ENCODE measurements at regions not wholly inside any gene's neighbourhood (a gene's known extent, or its start where the extent isn't known, plus 50 kb on each side); places are given as distances from the start of the nearest gene placed in this dataset.

GRCh38 chr3:168951884-168952283, 711.6 kb downstream of the MECOM start:
- Histone ChIP-seq H3K9me2 (ENCODE audit: insufficient read depth) (no peaks in the 10 kb centered on the region), H3K4me3 (replicated peaks in 1 of 2; ENCODE audit: low read depth in 1 of 2, low read length in 2 of 2) (no peak overlapping the region), H3K36me3 (ENCODE audit: control insufficient read depth in 1 of 2, insufficient read depth in 2 of 2, low read length in 2 of 2) (no peaks in the 10 kb centered on the region), H3K9ac (ENCODE audit: low read length) (no peak overlapping the region), H3K9me3 (ENCODE audit: control insufficient read depth in 1 of 2, insufficient read depth in 1 of 2, low read depth in 1 of 2, low read length in 2 of 2) (no peaks in the 10 kb centered on the region), H3K79me2 (ENCODE audit: insufficient read depth, low read length) (no peaks in the 10 kb centered on the region), H4K20me1 (ENCODE audit: insufficient read depth) (no peaks in the 10 kb centered on the region), H3K4me1 (ENCODE audit: control insufficient read depth in 1 of 2, insufficient read depth in 2 of 2, low read length in 2 of 2) (peaks cover 0 to 11% of the 10 kb centered on the region in 2 experiments; a peak in 1 of 4 replicates), H3K4me2 (ENCODE audit: low read length) (no peak overlapping the region), H2AFZ (ENCODE audit: low read depth, low read length, poor library complexity, severe bottlenecking) (no peak overlapping the region), H3K27me3 (ENCODE audit: insufficient read depth, low read length) (no peaks in the 10 kb centered on the region), H3K27ac (ENCODE audit: low read depth, low read length) (no peak overlapping the region)
- ATAC-seq (peak; percentile 58), DNase-seq (ENCODE audit: low read depth, low spot score) (no peak)
- no TSS peak for BruUV-seq (replicated peaks)
- RAD21 ChIA-PET (ENCODE audit: low non-redundant PET in 1 of 2, low total read pairs in 2 of 2, uncharacterized antibody in 2 of 2, unreplicated experiment in 2 of 2): no interaction called here
- POLR2A ChIA-PET: no interaction called here
- CTCF ChIA-PET: interaction anchor here (0.6 to 1.6 kb wide), 8 partner anchors 9 to 792 kb away, joined by 3 to 8 read pairs (median 5); no protein-coding TSS in a partner anchor
- TF ChIP-seq, protein P1, sequence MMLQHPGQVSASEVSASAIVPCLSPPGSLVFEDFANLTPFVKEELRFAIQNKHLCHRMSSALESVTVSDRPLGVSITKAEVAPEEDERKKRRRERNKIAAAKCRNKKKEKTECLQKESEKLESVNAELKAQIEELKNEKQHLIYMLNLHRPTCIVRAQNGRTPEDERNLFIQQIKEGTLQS (IDR thresholded peaks at IDR 0.05): no peak
- TF ChIP-seq SRF (IDR thresholded peaks at IDR 0.05; ENCODE audit: low read depth) (no peak), TCF7L2 (IDR thresholded peaks at IDR 0.05; ENCODE audit: borderline replicate concordance, extremely low read depth, insufficient read depth, insufficient read length) (no peak)
- TF ChIP-seq, protein P2, sequence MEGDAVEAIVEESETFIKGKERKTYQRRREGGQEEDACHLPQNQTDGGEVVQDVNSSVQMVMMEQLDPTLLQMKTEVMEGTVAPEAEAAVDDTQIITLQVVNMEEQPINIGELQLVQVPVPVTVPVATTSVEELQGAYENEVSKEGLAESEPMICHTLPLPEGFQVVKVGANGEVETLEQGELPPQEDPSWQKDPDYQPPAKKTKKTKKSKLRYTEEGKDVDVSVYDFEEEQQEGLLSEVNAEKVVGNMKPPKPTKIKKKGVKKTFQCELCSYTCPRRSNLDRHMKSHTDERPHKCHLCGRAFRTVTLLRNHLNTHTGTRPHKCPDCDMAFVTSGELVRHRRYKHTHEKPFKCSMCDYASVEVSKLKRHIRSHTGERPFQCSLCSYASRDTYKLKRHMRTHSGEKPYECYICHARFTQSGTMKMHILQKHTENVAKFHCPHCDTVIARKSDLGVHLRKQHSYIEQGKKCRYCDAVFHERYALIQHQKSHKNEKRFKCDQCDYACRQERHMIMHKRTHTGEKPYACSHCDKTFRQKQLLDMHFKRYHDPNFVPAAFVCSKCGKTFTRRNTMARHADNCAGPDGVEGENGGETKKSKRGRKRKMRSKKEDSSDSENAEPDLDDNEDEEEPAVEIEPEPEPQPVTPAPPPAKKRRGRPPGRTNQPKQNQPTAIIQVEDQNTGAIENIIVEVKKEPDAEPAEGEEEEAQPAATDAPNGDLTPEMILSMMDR (IDR thresholded peaks at IDR 0.05 in 2 of 3, conservative IDR thresholded peaks at IDR 0.05 in 1 of 3; ENCODE audit: borderline replicate concordance in 1 of 3, insufficient read depth in 1 of 3, low read depth in 2 of 3, low read length in 2 of 3): 0 out of 6 replicates have a peak, but pooled peaks of 2 of the 3 experiments have one; percentile 8 to 11
- intact Hi-C loops (cut with micrococcal nuclease): no loop called here

DNA sequence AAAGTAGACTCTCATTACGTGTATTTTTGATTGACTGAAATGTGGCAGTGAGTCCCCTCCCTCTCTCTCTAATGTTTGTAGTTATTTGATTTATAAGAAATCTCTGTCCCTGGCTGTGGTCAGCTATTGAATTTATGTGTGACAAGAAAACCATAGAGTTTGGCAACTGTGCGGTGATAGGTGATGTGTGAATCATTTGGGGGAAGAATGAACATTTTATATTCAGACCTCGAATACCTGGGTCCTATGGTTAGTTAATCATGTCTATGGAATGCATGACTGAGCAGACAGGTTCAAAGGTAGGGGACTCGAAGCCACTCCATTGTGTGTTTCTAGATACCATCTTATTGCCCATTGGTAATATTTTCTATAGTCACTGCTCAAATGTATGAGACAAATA, 712.1 kb downstream of the MECOM start:
- H4K20me1 ChIP-seq (ENCODE audit: insufficient read depth): no peaks in the 10 kb centered on the region
- ChIA-PET RAD21 (ENCODE audit: low non-redundant PET in 1 of 2, low total read pairs in 2 of 2, uncharacterized antibody in 2 of 2, unreplicated experiment in 2 of 2) (no interaction called here), CTCF (no interaction called here), POLR2A (no interaction called here)
- intact Hi-C loops (cut with micrococcal nuclease): no loop called here
- H3K27ac ChIP-seq (ENCODE audit: low read depth, low read length): no peak overlapping the region
- no peak overlapping the region for H3K4me2 ChIP-seq (ENCODE audit: low read length)
- no peak overlapping the region for H2AFZ ChIP-seq (ENCODE audit: low read depth, low read length, poor library complexity, severe bottlenecking)
- peak; percentile 24 for DNase-seq (ENCODE audit: low read depth, low spot score)
- H3K36me3 ChIP-seq (ENCODE audit: control insufficient read depth in 1 of 2, insufficient read depth in 2 of 2, low read length in 2 of 2): no peaks in the 10 kb centered on the region
- peaks cover 0 to 11% of the 10 kb centered on the region in 2 experiments; a peak in 1 of 4 replicates for H3K4me1 ChIP-seq (ENCODE audit: control insufficient read depth in 1 of 2, insufficient read depth in 2 of 2, low read length in 2 of 2)
- no peaks in the 10 kb centered on the region for H3K9me3 ChIP-seq (ENCODE audit: control insufficient read depth in 1 of 2, insufficient read depth in 1 of 2, low read depth in 1 of 2, low read length in 2 of 2)
- H3K79me2 ChIP-seq (ENCODE audit: insufficient read depth, low read length): no peaks in the 10 kb centered on the region
- no peak overlapping the region for H3K4me3 ChIP-seq (replicated peaks in 1 of 2; ENCODE audit: low read depth in 1 of 2, low read length in 2 of 2)
- no peaks in the 10 kb centered on the region for H3K9me2 ChIP-seq (ENCODE audit: insufficient read depth)
- H3K9ac ChIP-seq (ENCODE audit: low read length): no peak overlapping the region
- peak; percentile 81 for ATAC-seq
- BruUV-seq (replicated peaks): no TSS peak
- H3K27me3 ChIP-seq (ENCODE audit: insufficient read depth, low read length): no peaks in the 10 kb centered on the region
- TF ChIP-seq TCF7L2 (IDR thresholded peaks at IDR 0.05; ENCODE audit: borderline replicate concordance, extremely low read depth, insufficient read depth, insufficient read length) (no peak), ELF1 (IDR thresholded peaks at IDR 0.05; ENCODE audit: borderline replicate concordance, low read depth) (no peak), POLR2AphosphoS5 (IDR thresholded peaks at IDR 0.05; ENCODE audit: low read depth, low read length) (no peak), MAX (IDR thresholded peaks at IDR 0.05) (no peak), FOSL1 (IDR thresholded peaks at IDR 0.05; ENCODE audit: low read depth) (peak; percentile 18; the same call in 1 of the 2 replicates), EGR1 (IDR thresholded peaks at IDR 0.05; ENCODE audit: low read depth) (no peak), EZH2phosphoT487 (IDR thresholded peaks at IDR 0.05; ENCODE audit: borderline replicate concordance) (no peak), JUND (IDR thresholded peaks at IDR 0.05) (peak; percentile 26), RAD21 (IDR thresholded peaks at IDR 0.05; ENCODE audit: low read depth) (no peak)
- TF ChIP-seq, protein P2 (IDR thresholded peaks at IDR 0.05 in 2 of 3, conservative IDR thresholded peaks at IDR 0.05 in 1 of 3; ENCODE audit: borderline replicate concordance in 1 of 3, insufficient read depth in 1 of 3, low read depth in 2 of 3, low read length in 2 of 3): no peak
- TF ChIP-seq, protein P3, sequence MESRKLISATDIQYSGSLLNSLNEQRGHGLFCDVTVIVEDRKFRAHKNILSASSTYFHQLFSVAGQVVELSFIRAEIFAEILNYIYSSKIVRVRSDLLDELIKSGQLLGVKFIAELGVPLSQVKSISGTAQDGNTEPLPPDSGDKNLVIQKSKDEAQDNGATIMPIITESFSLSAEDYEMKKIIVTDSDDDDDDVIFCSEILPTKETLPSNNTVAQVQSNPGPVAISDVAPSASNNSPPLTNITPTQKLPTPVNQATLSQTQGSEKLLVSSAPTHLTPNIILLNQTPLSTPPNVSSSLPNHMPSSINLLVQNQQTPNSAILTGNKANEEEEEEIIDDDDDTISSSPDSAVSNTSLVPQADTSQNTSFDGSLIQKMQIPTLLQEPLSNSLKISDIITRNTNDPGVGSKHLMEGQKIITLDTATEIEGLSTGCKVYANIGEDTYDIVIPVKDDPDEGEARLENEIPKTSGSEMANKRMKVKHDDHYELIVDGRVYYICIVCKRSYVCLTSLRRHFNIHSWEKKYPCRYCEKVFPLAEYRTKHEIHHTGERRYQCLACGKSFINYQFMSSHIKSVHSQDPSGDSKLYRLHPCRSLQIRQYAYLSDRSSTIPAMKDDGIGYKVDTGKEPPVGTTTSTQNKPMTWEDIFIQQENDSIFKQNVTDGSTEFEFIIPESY (IDR thresholded peaks at IDR 0.05; ENCODE audit: extremely low read depth, insufficient replicate concordance, low read length): no peak
